MM.1S (cell line): ENCODE measurements at regions not wholly inside any gene's neighbourhood (a gene's known extent, or its start where the extent isn't known, plus 50 kb on each side); places are given as distances from the start of the nearest gene placed in this dataset.

Source experiments
- DNase-seq: peaks from one replicate; pipeline ENCODE4 v3.0.0-alpha.2; 2015
- H2AFZ ChIP-seq: fragments of 300-600 bp; sonication (generic); 2 replicates; pipeline ENCODE4 v1.6.0; 2016; ENCODE audit warnings: antibody characterized with exemption, low read length
- H3F3A ChIP-seq: fragments of 300-600 bp; sonication (generic); 2 replicates; pipeline ENCODE4 v1.6.1; 2016; ENCODE audit warnings: mild to moderate bottlenecking, antibody characterized with exemption, low read length, moderate library complexity, mixed read lengths; ENCODE audit not compliant: insufficient read depth
- H3K27ac ChIP-seq: fragments of 300-600 bp; sonication (generic); 2 replicates; pipeline ENCODE4 v1.5.1; 2016; ENCODE audit warnings: mild to moderate bottlenecking, low read length
- H3K27me3 ChIP-seq: fragments of 300-600 bp; sonication (generic); replicated peaks from 2 replicates; pipeline ENCODE4 v1.6.0; 2016; ENCODE audit warnings: low read length; ENCODE audit not compliant: insufficient read depth
- H3K36me3 ChIP-seq: fragments of 300-600 bp; sonication (generic); replicated peaks from 2 replicates; pipeline ENCODE4 v1.6.1; 2016; ENCODE audit warnings: mild to moderate bottlenecking, low read length, mixed read lengths; ENCODE audit not compliant: insufficient read depth
- H3K4me1 ChIP-seq: fragments of 300-600 bp; sonication (generic); 2 replicates; pipeline ENCODE4 v1.6.1; 2016; ENCODE audit warnings: low read length, mixed read lengths
- H3K4me2 ChIP-seq: fragments of 300-600 bp; sonication (generic); 2 replicates; pipeline ENCODE4 v1.6.0; 2016; ENCODE audit warnings: low read depth, low read length
- H3K4me3 ChIP-seq: fragments of 300-600 bp; sonication (generic); 2 replicates; pipeline ENCODE4 v1.5.1; 2016; ENCODE audit warnings: low read length, mixed read lengths
- H3K79me2 ChIP-seq: fragments of 300-600 bp; sonication (generic); 2 replicates; pipeline ENCODE4 v1.6.1; 2016; ENCODE audit warnings: mixed run types, low read length, mixed read lengths
- H3K9ac ChIP-seq: fragments of 300-600 bp; sonication (generic); 2 replicates; pipeline ENCODE4 v1.6.1; 2016; ENCODE audit warnings: low read length, mixed read lengths
- H3K9me2 ChIP-seq: fragments of 300-600 bp; sonication (generic); replicated peaks from 2 replicates; pipeline ENCODE4 v1.6.1; 2016; ENCODE audit warnings: mild to moderate bottlenecking, low read length, mixed read lengths; ENCODE audit not compliant: insufficient read depth
- H3K9me3 ChIP-seq: fragments of 300-600 bp; sonication (generic); replicated peaks from 2 replicates; pipeline ENCODE4 v1.6.1; 2016; ENCODE audit warnings: mild to moderate bottlenecking, low read length, mixed read lengths; ENCODE audit not compliant: insufficient read depth
- H4K20me1 ChIP-seq: fragments of 300-600 bp; sonication (generic); 2 replicates; pipeline ENCODE4 v1.6.1; 2016; ENCODE audit warnings: mild to moderate bottlenecking, low read length, moderate library complexity, mixed read lengths; ENCODE audit not compliant: insufficient read depth
- EZH2 ChIP-seq: fragments of 300-600 bp; sonication (generic); optimal IDR thresholded peaks from 2 replicates; pipeline ENCODE3; 2017; ENCODE audit warnings: low read depth, mild to moderate bottlenecking, antibody characterized with exemption, low read length, mixed read lengths
- EZH2phosphoT487 ChIP-seq: fragments of 300-600 bp; sonication (generic); IDR thresholded peaks from 2 replicates; pipeline ENCODE4 v1.6.1; 2018; ENCODE audit warnings: antibody characterized with exemption, low read length
- TF ChIP-seq, protein P1 (sequence below): fragments of 300-600 bp; sonication (generic); IDR thresholded peaks from 2 replicates; pipeline ENCODE4 v1.5.1; 2016; ENCODE audit warnings: antibody characterized with exemption, low read length, mixed read lengths

DNA sequence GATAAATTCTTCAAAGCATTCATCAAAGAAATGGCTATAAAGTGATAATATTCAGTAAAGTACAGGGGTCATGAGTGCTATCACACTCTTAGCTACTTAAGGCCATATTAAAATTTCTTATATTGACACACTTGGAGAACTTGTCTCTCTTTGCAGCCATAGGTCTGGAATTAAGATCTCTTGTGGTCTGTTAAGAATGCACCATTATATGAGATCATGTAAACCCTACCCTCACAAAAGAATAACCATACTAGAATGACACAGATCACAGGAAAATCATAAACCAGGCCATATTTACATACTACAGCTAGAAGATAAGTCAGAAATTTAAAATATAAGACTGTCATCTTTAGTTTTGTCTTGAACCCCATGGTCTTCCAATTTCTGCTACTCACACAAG, 434.3 kb downstream of the PDGFC start:
- no peaks in the 10 kb centered on the region for H3K4me1 ChIP-seq
- no peak overlapping the region for H3K4me2 ChIP-seq
- no peaks in the 10 kb centered on the region for H3K27me3 ChIP-seq
- H3K4me3 ChIP-seq, result no peak overlapping the region
- DNase-seq, result no peak
- H3F3A ChIP-seq, result no peaks in the 10 kb centered on the region
- H4K20me1 ChIP-seq, result no peaks in the 10 kb centered on the region
- no peak overlapping the region for H3K27ac ChIP-seq
- H3K9me3 ChIP-seq, result no peaks in the 10 kb centered on the region
- H3K9me2 ChIP-seq, result no peaks in the 10 kb centered on the region
- TF ChIP-seq EZH2phosphoT487 (no peak), EZH2 (no peak)
- TF ChIP-seq, protein P1, sequence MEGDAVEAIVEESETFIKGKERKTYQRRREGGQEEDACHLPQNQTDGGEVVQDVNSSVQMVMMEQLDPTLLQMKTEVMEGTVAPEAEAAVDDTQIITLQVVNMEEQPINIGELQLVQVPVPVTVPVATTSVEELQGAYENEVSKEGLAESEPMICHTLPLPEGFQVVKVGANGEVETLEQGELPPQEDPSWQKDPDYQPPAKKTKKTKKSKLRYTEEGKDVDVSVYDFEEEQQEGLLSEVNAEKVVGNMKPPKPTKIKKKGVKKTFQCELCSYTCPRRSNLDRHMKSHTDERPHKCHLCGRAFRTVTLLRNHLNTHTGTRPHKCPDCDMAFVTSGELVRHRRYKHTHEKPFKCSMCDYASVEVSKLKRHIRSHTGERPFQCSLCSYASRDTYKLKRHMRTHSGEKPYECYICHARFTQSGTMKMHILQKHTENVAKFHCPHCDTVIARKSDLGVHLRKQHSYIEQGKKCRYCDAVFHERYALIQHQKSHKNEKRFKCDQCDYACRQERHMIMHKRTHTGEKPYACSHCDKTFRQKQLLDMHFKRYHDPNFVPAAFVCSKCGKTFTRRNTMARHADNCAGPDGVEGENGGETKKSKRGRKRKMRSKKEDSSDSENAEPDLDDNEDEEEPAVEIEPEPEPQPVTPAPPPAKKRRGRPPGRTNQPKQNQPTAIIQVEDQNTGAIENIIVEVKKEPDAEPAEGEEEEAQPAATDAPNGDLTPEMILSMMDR, result no peak
- H3K9ac ChIP-seq, result no peak overlapping the region
- no peak overlapping the region for H2AFZ ChIP-seq
- no peaks in the 10 kb centered on the region for H3K79me2 ChIP-seq
- H3K36me3 ChIP-seq, result no peaks in the 10 kb centered on the region

DNA sequence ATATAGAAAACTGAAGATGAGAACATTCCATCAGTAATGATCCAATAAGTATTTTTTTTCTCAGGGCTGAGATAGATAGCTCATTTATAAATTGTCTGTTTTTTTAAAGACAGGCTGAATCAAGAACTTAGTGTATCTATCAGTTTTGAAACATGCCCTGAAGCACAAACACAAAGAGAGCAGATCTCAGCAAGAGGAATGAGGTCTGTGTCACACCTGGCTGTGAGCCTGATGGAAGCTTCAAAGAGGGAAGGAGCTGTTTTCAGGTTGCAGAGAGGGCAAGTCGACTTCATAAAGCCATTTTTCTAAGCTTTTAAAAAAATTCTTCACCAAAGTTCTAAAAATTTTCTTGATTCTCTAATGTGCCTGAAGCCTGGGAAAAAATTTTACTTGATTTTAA, 434.9 kb downstream of the PDGFC start:
- H2AFZ ChIP-seq, result no peak overlapping the region
- no peaks in the 10 kb centered on the region for H3F3A ChIP-seq
- no peaks in the 10 kb centered on the region for H3K9me3 ChIP-seq
- no peaks in the 10 kb centered on the region for H4K20me1 ChIP-seq
- no peaks in the 10 kb centered on the region for H3K79me2 ChIP-seq
- no peak for DNase-seq
- H3K9ac ChIP-seq, result no peak overlapping the region
- H3K36me3 ChIP-seq, result no peaks in the 10 kb centered on the region
- no peak overlapping the region for H3K4me2 ChIP-seq
- H3K27me3 ChIP-seq, result no peaks in the 10 kb centered on the region
- no peak overlapping the region for H3K4me3 ChIP-seq
- no peaks in the 10 kb centered on the region for H3K9me2 ChIP-seq
- H3K4me1 ChIP-seq, result no peaks in the 10 kb centered on the region
- no peak overlapping the region for H3K27ac ChIP-seq
- TF ChIP-seq EZH2, result no peak
- TF ChIP-seq, protein P1, result no peak
- no peak for TF ChIP-seq EZH2phosphoT487

DNA sequence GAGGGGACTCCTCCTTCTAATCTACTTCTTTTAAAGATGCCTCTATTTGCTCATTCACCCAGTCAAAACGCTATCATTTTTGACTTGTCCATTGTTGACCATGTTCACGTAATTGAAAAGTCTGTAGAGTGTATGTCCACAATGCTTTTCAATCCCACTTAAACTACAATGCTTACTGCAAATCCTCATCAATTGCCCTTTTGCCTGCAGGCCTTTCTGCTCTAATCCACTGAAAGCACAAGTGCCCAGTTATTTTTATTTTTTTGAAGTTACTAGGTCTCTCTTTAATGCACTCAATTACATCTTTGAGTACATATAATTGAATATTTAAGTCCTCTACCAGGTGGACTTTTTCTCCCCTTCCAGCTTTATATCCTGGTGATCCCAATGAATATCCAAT, 437.4 kb downstream of the PDGFC start:
- Histone ChIP-seq H3K4me3 (no peak overlapping the region), H3K9ac (no peak overlapping the region), H3K27me3 (no peaks in the 10 kb centered on the region), H3K4me2 (no peak overlapping the region), H3K27ac (no peak overlapping the region), H4K20me1 (no peaks in the 10 kb centered on the region), H3K4me1 (no peaks in the 10 kb centered on the region), H3K36me3 (no peaks in the 10 kb centered on the region), H3K9me3 (no peaks in the 10 kb centered on the region), H3K9me2 (no peaks in the 10 kb centered on the region), H3K79me2 (no peaks in the 10 kb centered on the region), H2AFZ (no peak overlapping the region), H3F3A (no peaks in the 10 kb centered on the region)
- no peak for DNase-seq
- TF ChIP-seq EZH2phosphoT487 (no peak), EZH2 (no peak)
- TF ChIP-seq, protein P1, result no peak

DNA sequence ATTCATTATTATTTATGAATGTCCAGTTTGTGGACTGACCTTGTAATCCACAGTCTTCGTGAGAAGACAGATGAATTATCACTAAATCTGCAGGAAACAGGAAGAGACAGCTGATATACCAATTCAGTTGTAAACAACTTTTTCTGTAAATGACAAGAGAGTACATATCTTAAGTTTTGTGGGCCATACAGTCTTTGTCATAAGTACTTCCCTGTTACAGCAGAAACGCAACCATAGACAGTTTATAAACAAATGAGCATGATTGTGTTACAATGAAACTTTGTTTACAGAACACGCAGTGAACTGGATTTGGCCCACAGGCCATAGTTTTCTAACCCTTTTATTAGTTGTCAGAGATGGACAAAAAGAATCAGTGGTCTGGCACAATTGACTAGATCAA, 443.4 kb downstream of the PDGFC start:
- H3K4me2 ChIP-seq, result no peak overlapping the region
- H3K4me1 ChIP-seq, result no peaks in the 10 kb centered on the region
- H3K27ac ChIP-seq, result no peak overlapping the region
- no peaks in the 10 kb centered on the region for H3K36me3 ChIP-seq
- no peaks in the 10 kb centered on the region for H3K9me3 ChIP-seq
- H4K20me1 ChIP-seq, result no peaks in the 10 kb centered on the region
- no peak overlapping the region for H3K9ac ChIP-seq
- no peak overlapping the region for H3K4me3 ChIP-seq
- no peak for DNase-seq
- no peaks in the 10 kb centered on the region for H3K79me2 ChIP-seq
- H3K27me3 ChIP-seq, result no peaks in the 10 kb centered on the region
- H3K9me2 ChIP-seq, result no peaks in the 10 kb centered on the region
- H2AFZ ChIP-seq, result no peak overlapping the region
- TF ChIP-seq EZH2 (no peak), EZH2phosphoT487 (no peak)
- TF ChIP-seq, protein P1, result no peak
- H3F3A ChIP-seq, result no peaks in the 10 kb centered on the region
